Neural cell (in vitro differentiated cells): ENCODE measurements at regions not wholly inside any gene's neighbourhood (a gene's known extent, or its start where the extent isn't known, plus 50 kb on each side); places are given as distances from the start of the nearest gene placed in this dataset.

Experiments
- H2AFZ ChIP-seq: fragments of 200-600, 300-800 bp; sonication (generic), shearing (Covaris generic); 2 replicates; pipeline ENCODE4 v1.6.0; 2014; ENCODE audit warnings: low read depth, mild to moderate bottlenecking, antibody characterized with exemption, low read length, moderate library complexity
- H3F3A ChIP-seq: fragments of 200-600 bp; shearing (Covaris generic); 2 replicates; pipeline ENCODE4 v1.6.1; 2016; ENCODE audit warnings: mild to moderate bottlenecking, moderate library complexity, mixed read lengths, antibody characterized with exemption, low read length; ENCODE audit not compliant: insufficient read depth, poor library complexity, severe bottlenecking
- H3K27ac ChIP-seq: fragments of 200-600, 300-800 bp; sonication (generic), shearing (Covaris generic); 2 replicates; pipeline ENCODE4 v1.5.1; 2014; ENCODE audit warnings: mild to moderate bottlenecking, low read length, moderate library complexity
- H3K27me3 ChIP-seq: fragments of 300-800, 200-600 bp; sonication (generic), shearing (Covaris generic); 2 replicates; pipeline ENCODE4 v1.6.0; 2014; ENCODE audit warnings: mild to moderate bottlenecking, low read depth, low read length, moderate library complexity; ENCODE audit not compliant: insufficient read depth
- H3K36me3 ChIP-seq: fragments of 300-800, 200-600 bp; sonication (generic), shearing (Covaris generic); 2 replicates; pipeline ENCODE4 v1.5.1; 2014; ENCODE audit warnings: mild to moderate bottlenecking, antibody characterized with exemption, low read length, moderate library complexity; ENCODE audit not compliant: insufficient read depth
- H3K4me2 ChIP-seq: fragments of 300-800, 200-600 bp; sonication (generic), shearing (Covaris generic); 2 replicates; pipeline ENCODE4 v1.6.0; 2014; ENCODE audit warnings: mild to moderate bottlenecking, low read length
- H3K4me3 ChIP-seq: fragments of 300-800, 200-600 bp; sonication (generic), shearing (Covaris generic); 2 replicates; pipeline ENCODE4 v1.5.1; 2014; ENCODE audit warnings: mild to moderate bottlenecking, low read length, moderate library complexity
- H3K79me2 ChIP-seq: fragments of 200-600 bp; shearing (Covaris generic); replicated peaks from 2 replicates; pipeline ENCODE4 v1.6.0; 2014; ENCODE audit warnings: mild to moderate bottlenecking, low read length, moderate library complexity; ENCODE audit not compliant: insufficient read depth
- H3K9ac ChIP-seq: fragments of 300-800, 200-600 bp; sonication (generic), shearing (Covaris generic); 2 replicates; pipeline ENCODE4 v1.6.1; 2016; ENCODE audit warnings: mild to moderate bottlenecking, low read length, mixed read lengths
- H3K9me2 ChIP-seq: fragments of 200-600 bp; shearing (Covaris generic); 2 replicates; pipeline ENCODE4 v1.6.1; 2016; ENCODE audit warnings: mild to moderate bottlenecking, low read length, mixed read lengths; ENCODE audit not compliant: insufficient read depth
- H3K9me3 ChIP-seq: fragments of 200-600, 300-800 bp; sonication (generic), shearing (Covaris generic); 2 replicates; pipeline ENCODE4 v1.6.1; 2016; ENCODE audit warnings: mild to moderate bottlenecking, mixed run types, low read length, moderate library complexity, mixed read lengths
- H4K20me1 ChIP-seq: fragments of 200-600 bp; shearing (Covaris generic); 2 replicates; pipeline ENCODE4 v1.6.1; 2016; ENCODE audit warnings: mild to moderate bottlenecking, mixed run types; ENCODE audit not compliant: insufficient read depth
- EP300 ChIP-seq: fragments of 450-650 bp; conservative IDR thresholded peaks from 2 replicates; pipeline ENCODE4 v1.6.1; 2014; ENCODE audit warnings: antibody characterized with exemption, mild to moderate bottlenecking, moderate library complexity; ENCODE audit not compliant: poor library complexity, severe bottlenecking
- EZH2 ChIP-seq: fragments of 200-600, 300-800 bp; shearing (Covaris generic), sonication (generic); IDR thresholded peaks from 2 replicates; pipeline ENCODE4 v1.6.1; 2014; ENCODE audit warnings: antibody characterized with exemption, low read length, borderline replicate concordance, mild to moderate bottlenecking; ENCODE audit not compliant: insufficient read depth, poor library complexity, severe bottlenecking
- MXI1 ChIP-seq: fragments of 450-650 bp; conservative IDR thresholded peaks from 2 replicates; pipeline ENCODE4 v1.6.1; 2014; ENCODE audit warnings: antibody characterized with exemption, mild to moderate bottlenecking; ENCODE audit not compliant: poor library complexity, severe bottlenecking
- POLR2AphosphoS5 ChIP-seq: IDR thresholded peaks from 2 replicates; pipeline ENCODE4 v1.6.1; 2012
- RAD21 ChIP-seq: fragments of 450-650 bp; conservative IDR thresholded peaks from 2 replicates; pipeline ENCODE4 v1.6.1; 2014; ENCODE audit warnings: antibody characterized with exemption, mild to moderate bottlenecking, moderate library complexity
- SMC3 ChIP-seq: fragments of 450-650 bp; conservative IDR thresholded peaks from 2 replicates; pipeline ENCODE4 v1.6.1; 2014; ENCODE audit warnings: antibody characterized with exemption, mild to moderate bottlenecking, moderate library complexity; ENCODE audit not compliant: poor library complexity
- TAF1 ChIP-seq: IDR thresholded peaks from 2 replicates; pipeline ENCODE4 v1.6.1; 2012; ENCODE audit warnings: low read depth
- TF ChIP-seq, protein P1 (sequence below): fragments of 450-650 bp; IDR thresholded peaks from 2 replicates; pipeline ENCODE4 v1.5.1; 2014; ENCODE audit warnings: antibody characterized with exemption, mild to moderate bottlenecking, moderate library complexity; ENCODE audit not compliant: poor library complexity, severe bottlenecking
- TF ChIP-seq, protein P2 (sequence below): IDR thresholded peaks from 2 replicates; pipeline ENCODE4 v1.6.1; 2012; ENCODE audit warnings: borderline replicate concordance

DNA sequence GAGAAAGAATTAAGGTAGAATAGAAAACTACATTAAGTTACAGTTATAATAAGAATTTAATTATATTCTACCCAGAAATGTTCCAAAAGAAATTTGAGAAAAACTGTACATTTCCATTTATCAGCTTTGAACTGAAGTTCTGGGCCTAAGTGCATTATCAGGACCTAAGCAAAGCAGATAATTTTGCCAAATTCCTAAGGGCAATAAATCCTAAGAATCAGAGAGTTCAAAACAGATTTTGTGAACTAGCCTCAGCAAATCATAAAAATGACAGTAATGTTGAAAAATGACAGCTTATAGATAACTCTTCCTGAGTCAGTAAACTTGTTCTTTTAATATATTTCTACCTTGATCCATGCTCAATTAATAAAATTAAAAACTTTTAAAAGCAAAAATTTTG lies 662.1 kb upstream of the CDH9 start:
- Histone ChIP-seq H3K4me2 (no peak overlapping the region), H2AFZ (no peak overlapping the region), H3F3A (no peaks in the 10 kb centered on the region), H3K79me2 (no peaks in the 10 kb centered on the region), H3K36me3 (no peaks in the 10 kb centered on the region), H3K9me3 (no peaks in the 10 kb centered on the region), H3K27ac (no peak overlapping the region), H3K9ac (no peak overlapping the region), H3K4me3 (no peak overlapping the region), H3K27me3 (no peaks in the 10 kb centered on the region), H3K9me2 (no peaks in the 10 kb centered on the region), H4K20me1 (no peaks in the 10 kb centered on the region)
- TF ChIP-seq TAF1: no peak
- TF ChIP-seq POLR2AphosphoS5: no peak
- TF ChIP-seq, protein P1, sequence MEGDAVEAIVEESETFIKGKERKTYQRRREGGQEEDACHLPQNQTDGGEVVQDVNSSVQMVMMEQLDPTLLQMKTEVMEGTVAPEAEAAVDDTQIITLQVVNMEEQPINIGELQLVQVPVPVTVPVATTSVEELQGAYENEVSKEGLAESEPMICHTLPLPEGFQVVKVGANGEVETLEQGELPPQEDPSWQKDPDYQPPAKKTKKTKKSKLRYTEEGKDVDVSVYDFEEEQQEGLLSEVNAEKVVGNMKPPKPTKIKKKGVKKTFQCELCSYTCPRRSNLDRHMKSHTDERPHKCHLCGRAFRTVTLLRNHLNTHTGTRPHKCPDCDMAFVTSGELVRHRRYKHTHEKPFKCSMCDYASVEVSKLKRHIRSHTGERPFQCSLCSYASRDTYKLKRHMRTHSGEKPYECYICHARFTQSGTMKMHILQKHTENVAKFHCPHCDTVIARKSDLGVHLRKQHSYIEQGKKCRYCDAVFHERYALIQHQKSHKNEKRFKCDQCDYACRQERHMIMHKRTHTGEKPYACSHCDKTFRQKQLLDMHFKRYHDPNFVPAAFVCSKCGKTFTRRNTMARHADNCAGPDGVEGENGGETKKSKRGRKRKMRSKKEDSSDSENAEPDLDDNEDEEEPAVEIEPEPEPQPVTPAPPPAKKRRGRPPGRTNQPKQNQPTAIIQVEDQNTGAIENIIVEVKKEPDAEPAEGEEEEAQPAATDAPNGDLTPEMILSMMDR: no peak
- no peak for TF ChIP-seq SMC3
- TF ChIP-seq EZH2: no peak

DNA sequence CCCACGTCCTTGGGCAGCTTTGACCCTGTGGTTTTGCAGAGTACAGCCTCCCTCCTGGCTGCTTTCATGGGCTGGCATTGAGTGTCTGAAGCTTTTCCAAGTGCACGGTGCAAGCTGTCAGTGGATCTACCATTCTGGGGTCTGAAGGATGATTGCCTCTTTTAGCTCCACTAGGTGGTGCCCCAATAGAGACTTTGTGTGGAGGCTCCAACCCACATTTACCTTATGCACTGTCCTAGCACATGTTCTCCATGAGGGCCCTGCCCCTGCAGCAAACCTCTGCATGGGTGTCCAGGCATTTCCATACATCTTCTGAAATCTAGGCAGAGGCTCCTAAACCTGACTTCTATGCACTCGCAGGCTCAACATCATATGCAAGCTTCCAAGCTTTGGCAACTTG lies 644.2 kb upstream of the CDH9 start:
- no peaks in the 10 kb centered on the region for H3K27me3 ChIP-seq
- no peaks in the 10 kb centered on the region for H3K36me3 ChIP-seq
- no peaks in the 10 kb centered on the region for H4K20me1 ChIP-seq
- no peak overlapping the region for H3K27ac ChIP-seq
- TF ChIP-seq TAF1: no peak
- no peak for TF ChIP-seq MXI1
- TF ChIP-seq SMC3: no peak
- no peak for TF ChIP-seq POLR2AphosphoS5
- no peak for TF ChIP-seq EZH2
- TF ChIP-seq, protein P2, sequence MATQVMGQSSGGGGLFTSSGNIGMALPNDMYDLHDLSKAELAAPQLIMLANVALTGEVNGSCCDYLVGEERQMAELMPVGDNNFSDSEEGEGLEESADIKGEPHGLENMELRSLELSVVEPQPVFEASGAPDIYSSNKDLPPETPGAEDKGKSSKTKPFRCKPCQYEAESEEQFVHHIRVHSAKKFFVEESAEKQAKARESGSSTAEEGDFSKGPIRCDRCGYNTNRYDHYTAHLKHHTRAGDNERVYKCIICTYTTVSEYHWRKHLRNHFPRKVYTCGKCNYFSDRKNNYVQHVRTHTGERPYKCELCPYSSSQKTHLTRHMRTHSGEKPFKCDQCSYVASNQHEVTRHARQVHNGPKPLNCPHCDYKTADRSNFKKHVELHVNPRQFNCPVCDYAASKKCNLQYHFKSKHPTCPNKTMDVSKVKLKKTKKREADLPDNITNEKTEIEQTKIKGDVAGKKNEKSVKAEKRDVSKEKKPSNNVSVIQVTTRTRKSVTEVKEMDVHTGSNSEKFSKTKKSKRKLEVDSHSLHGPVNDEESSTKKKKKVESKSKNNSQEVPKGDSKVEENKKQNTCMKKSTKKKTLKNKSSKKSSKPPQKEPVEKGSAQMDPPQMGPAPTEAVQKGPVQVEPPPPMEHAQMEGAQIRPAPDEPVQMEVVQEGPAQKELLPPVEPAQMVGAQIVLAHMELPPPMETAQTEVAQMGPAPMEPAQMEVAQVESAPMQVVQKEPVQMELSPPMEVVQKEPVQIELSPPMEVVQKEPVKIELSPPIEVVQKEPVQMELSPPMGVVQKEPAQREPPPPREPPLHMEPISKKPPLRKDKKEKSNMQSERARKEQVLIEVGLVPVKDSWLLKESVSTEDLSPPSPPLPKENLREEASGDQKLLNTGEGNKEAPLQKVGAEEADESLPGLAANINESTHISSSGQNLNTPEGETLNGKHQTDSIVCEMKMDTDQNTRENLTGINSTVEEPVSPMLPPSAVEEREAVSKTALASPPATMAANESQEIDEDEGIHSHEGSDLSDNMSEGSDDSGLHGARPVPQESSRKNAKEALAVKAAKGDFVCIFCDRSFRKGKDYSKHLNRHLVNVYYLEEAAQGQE: no peak
- TF ChIP-seq EP300: no peak
- no peak for TF ChIP-seq RAD21
- TF ChIP-seq, protein P1: no peak
- no peak overlapping the region for H2AFZ ChIP-seq
- H3K9me3 ChIP-seq: no peaks in the 10 kb centered on the region
- no peaks in the 10 kb centered on the region for H3K9me2 ChIP-seq
- H3K9ac ChIP-seq: no peak overlapping the region
- H3F3A ChIP-seq: no peaks in the 10 kb centered on the region
- no peaks in the 10 kb centered on the region for H3K79me2 ChIP-seq
- H3K4me2 ChIP-seq: no peak overlapping the region
- no peak overlapping the region for H3K4me3 ChIP-seq
